H4 (cell line): ENCODE measurements at regions not wholly inside any gene's neighbourhood (a gene's known extent, or its start where the extent isn't known, plus 50 kb on each side); places are given as distances from the start of the nearest gene placed in this dataset.
"Not testable (repeated sequence)": the region's sequence is repeated elsewhere in the genome, so short reads cannot be mapped to it uniquely, and the experiment has no call there.

ENCODE experiments used
- DNase-seq: peaks from one replicate; pipeline ENCODE4 v3.0.0-alpha.2; 2015; ENCODE audit warnings: low spot score

DNA sequence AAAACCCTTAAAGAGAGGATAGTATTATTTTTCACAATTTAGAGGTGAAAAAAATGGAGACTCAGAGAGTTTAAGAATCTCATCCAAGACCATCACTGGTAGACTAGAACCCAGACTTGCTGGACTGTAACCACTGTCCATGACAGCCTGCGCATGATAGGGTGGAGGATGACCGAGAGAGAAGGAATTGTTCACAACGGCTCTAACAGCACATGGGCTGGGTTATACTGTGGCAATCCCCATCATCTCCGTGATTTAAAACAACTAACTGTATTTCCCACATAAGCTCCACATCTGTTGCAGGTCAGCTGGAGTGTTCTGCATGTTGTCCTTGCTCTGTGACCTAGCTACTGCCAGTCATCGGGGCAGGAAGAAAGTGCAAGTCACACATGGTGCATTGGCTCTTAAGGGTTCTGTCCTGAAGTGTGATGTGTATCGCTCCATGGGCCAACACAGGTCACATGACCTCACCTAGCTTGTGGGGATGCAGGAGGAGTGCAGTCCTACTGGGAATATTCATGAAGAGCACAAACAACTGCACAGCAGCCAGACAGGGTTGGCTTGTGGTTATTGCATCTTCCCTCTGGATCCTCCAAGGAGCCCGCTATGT, 131.2 kb upstream of the MPHOSPH6 start:
- DNase-seq: no peak

DNA sequence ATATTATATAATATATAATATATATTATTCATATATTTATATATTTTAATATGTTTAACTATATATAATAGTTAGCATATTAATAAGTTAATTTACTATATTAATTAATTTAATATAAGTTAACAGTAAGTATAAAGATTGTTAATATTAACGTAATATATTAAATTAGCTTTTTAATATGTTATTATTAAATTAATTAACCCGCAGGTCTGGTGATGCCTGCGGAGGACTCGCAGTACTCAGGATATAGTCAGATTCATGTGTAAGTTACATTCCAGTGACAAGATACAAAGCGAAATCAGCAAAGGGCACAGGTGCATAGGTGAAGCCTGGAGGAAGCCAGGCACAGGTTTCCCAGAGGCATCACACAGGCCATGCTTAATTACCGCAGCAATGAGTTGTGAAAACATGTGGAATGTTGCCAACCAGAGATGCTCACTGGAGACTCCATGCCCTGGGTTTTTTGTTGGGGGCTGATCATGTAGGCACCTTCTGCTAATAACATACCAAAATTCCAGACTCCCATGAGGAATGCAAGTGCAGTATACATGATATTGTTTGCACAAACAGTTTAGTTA, 130.4 kb upstream of the MPHOSPH6 start:
- no peak for DNase-seq

DNA sequence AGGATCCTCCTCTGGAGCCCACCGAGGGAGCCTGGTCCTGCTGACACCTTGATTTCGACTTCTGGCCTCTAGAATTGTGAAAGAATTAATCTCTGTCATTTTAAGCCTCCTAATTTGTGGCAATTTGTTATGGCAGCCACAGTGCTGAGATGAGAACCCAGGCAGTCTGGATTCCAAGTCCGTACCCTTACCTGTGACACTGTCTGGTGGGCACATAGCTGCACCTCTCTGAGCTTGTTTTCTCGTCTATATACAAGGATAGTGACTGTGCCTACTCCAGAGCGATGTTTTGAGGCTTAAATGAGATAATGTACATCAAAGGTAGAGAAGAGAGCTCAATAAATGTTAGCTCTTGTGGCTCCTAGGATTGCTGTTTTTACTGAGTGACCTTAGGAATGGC, 128.4 kb upstream of the MPHOSPH6 start:
- DNase-seq: no peak

DNA sequence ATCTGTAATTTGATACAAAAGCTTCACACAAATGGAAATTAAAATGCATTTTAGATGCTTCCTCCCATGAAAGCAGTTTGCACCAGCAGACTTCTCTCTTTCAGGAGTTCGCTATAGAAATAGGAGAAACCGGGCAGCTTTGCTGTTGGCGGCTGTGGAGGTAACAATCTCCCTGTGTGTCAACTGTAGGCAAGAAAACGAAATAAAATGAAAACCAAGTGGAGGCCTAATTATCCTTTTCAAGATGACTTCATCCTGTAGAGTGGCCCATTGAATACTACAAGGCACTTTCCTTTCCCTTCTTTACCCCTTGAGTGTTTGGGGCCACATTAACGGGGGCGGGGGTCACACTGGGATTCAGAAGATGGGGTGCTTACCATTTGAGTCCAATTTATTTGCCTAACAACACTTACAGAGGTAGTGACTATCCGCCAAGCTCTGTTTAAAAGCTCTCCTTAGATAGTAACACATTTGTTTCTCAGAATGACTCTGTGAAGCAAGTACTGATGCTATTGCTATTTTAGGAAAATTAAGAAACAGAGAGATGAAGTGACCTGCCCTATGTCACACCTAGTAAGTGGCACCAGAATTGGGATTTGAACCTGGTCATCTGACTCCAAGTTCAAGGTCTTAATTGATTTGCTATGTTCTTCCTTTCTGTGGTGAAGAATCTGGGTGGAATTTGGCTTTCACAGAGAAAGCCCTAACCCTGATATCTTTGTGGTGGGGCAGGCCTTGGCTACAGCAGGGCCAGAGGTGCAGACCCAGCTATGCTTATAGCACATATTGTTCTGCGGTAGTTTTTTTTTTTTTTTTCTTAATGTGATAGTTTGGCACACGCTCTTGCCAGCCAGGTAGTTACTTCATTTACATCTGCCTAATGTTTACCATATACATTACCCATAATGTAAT, 125.5 kb upstream of the MPHOSPH6 start:
- no peak for DNase-seq

DNA sequence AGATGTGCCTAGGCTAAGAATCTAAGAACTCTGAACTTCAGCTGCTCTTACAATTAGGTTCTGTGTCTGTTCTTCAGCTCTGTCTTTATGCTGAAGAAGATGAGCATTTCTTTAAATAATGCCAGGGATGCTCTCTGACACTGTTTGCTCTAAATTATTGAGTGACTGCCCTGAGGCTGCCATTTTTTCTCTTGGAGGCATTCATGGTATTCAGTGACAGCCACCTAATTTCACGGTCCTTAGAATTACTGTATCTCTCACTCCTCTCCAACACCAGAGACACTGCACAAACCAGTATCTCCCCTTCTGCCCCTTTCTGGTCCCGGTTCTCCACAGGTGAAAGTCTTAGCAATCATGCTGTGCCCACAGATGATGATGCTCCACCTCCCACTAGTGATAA, 123.6 kb upstream of the MPHOSPH6 start:
- no peak for DNase-seq

DNA sequence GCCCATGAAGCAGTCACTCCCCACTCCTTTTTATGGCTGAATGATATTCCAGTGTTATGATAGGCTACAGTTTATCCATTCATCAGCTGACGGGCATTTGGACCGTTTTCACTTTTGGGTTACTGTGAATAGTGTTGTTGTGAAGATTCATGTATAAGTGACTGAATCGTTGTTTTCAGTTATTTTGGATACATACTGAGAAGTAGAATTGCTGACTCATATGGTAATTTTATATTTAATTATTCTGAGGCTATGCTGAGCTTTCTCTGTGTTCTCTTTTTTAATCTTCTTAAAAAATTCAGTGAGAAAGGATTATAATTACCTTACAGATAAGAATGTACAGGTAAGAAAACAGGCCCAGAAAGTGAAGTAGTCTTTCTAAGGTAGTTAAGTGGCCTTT, 117.9 kb upstream of the MPHOSPH6 start:
- DNase-seq: no peak

DNA sequence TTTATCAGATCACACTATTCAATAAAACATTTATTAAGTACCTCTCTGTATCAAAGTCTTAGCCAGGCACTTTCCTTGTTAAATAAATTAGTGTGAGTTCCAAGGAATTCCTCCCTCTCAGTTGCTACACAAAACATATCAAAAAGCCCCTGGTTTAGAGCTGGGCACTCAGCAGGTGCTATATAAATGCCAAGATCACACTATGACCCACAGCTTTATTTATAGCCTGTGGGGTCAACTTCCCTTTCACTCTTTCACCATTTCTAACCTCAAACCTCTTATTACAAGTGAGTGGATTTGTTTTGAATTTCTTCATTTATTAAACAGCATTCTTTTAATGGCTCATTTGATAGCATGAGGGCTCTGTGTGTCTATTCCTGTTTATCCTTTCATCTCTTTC, 112.6 kb upstream of the MPHOSPH6 start:
- no peak for DNase-seq

DNA sequence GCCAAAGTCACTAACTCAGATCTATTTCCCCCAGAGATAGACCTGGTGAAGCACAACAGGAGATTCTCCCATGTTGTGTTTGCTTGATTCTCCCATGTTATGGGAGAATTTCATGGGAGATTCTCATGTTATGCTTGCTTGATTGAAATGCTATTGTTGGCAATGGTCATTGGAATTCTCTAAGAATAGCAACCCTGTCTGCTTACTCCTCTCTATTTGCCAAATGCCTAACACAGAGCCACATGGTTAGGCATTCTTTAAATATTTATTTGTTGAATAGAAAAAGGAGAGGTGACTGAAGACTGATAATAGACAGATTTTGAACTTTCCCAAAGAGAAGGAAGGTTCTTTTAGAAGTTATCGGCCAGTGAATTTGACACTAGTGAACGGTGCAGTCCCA, 111.5 kb upstream of the MPHOSPH6 start:
- DNase-seq: no peak

DNA sequence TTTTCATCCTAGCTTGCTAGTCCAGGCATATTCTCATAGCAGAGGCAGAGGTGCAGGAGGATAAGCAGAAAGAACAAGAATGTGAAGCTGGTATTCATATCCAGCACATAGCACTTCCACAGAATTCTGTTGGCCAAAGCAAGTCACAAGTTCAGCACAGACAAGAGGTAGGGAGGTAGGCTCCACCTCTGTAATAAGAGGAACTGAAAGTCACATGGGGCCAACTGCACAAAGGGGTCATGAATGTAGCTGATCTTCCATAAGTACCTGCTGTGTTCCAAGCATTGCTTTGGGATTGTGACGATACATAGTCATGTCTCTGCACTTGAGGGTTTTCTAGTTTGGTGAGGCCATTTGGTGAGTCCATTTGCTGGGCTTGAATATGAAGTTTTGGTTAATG, 110.8 kb upstream of the MPHOSPH6 start:
- DNase-seq: no peak

DNA sequence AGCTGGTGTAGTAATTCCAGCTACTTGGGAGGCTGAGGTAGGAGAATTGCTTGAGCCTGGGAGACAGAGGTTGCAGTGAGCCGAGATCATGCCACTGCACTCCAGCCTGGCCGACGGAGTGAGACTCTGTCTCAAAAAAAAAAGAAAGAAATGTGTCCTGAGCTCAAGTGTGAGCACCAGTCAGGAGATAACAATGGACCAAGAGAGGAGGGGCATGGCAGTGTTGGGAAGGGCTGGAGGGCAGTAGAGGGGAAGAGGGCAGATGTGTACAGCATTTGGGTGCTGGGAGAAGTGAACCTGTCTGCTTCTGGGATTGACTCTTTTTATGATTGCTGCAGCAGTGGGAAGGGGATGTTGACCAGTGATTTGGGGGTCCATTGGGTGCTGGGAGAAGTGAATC, 105.3 kb upstream of the MPHOSPH6 start:
- not testable (repeated sequence) for DNase-seq

DNA sequence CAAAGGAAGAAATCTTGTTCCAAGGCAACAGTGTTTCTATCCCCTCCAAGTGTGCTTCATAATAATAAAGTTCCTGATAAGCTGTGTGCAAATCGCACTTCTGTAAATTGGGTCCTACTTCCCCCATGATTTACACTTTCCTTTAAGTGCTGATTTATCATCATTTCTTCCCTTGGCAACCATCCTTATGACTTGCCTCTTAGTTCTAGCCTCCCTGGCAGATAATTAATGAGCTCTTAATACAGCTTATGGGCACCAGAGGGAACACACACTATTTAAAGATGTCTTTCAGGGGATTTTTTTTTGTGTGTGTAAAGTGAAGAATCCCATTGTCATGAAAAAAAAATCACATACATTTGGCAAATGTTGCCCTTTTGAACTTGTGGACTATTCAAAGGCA, 101.6 kb upstream of the MPHOSPH6 start:
- no peak for DNase-seq

DNA sequence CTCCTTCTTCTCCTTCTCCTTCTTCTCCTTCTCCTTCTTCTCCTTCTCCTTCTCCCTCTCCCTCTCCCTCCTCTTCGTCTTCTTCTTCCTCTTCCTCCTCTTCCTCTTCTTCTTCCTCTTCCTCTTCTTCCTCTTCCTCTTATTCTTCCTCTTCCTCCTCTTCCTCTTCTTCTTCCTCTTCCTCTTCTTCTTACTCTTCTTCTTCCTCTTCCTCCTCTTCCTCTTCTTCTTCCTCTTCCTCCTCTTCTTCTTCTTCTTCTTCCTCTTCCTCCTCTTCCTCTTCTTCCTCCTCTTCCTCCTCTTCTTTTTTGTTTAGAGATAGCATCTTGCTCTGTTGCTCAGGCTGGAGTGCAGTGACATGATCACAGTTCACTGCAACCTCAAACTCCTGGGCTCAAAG, 97.7 kb upstream of the MPHOSPH6 start:
- not testable (repeated sequence) for DNase-seq

DNA sequence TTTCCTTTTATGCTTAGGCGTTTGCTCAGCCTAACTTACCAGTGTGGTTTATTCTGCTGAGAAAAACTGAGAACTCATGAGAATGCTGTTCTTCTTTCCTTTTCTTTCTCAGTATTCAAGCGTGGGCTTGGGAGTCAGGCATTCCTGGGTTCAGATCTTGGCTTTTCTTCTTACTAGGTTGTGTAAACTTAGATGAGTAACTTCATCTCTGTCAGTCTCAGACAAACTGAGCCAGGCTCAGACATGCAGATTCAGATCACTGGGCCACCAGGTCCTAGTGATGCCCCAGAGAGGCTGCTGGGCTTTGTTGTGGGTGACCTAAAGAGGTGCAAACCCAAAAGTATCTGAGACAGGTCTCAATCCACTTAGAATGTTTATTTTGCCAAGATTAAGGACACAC, 95.8 kb upstream of the MPHOSPH6 start:
- DNase-seq: no peak

DNA sequence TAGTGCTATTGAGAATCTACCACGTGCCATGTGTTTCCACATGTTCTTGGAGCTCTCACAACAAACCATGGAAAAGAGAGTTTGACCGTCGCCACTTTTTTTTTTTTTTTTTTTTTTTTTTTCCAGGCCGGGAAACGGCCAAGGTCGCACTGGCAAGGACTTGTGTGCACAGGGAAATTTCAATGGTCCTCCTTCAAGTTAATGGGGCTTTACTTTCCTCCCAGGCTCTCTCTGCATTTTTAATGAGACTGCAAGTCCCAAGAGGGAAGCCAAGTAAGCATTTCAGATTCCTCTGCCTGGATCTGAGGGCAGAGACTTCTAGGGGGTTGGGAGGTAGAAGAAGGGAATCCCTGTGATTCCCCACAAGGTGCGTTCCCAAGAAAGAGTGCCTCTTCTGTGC, 94.7 kb upstream of the MPHOSPH6 start:
- no peak for DNase-seq

DNA sequence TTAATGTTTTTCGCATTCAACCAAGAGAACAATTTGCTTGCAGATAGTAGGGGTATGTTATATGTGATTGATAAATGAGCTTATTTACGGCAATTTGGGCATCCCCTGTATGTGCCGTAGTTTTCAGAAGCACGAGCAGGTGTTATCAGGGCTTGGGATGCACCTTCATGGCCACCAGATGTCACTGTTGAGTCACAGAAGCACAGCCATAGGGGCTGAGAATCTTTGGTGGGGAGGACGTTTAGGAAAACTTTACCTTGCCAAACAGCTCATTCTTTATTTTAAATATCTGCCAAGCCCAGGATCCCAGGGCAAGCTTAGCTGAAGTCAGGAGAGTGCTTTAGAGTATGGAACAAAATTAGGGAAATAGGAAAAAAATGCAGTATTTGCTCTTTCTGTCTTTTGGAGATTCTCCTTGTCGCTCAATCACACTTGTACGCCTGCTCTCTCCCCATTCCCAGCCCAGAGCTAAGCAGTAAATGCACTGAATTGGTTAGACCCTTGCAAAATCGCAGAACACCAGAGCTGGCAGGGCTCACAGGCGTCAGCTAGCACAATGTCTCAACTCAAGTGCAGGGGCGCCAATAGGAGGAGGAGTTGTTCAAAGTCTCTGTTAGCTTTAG, 93.6 kb upstream of the MPHOSPH6 start:
- peak; percentile 54 for DNase-seq

DNA sequence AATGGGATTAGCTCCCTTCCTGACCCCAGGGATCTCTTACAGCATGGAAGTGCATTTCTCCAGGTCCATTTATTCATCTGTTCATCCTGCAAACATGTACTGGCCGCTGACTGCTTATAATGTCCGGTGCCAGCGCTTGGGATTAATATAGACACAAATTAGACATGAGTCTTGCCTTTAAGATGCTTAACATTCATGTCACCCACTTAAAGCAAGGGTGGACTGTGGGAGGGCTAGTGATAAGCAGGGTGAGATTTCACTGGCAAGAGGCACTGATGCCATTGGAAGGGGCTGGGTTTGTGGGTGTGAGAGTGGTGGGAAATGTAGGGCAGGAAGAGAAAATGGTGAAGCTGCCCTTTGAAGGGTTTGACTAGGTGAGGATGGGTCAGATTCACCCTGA, 92.2 kb upstream of the MPHOSPH6 start:
- no peak for DNase-seq

DNA sequence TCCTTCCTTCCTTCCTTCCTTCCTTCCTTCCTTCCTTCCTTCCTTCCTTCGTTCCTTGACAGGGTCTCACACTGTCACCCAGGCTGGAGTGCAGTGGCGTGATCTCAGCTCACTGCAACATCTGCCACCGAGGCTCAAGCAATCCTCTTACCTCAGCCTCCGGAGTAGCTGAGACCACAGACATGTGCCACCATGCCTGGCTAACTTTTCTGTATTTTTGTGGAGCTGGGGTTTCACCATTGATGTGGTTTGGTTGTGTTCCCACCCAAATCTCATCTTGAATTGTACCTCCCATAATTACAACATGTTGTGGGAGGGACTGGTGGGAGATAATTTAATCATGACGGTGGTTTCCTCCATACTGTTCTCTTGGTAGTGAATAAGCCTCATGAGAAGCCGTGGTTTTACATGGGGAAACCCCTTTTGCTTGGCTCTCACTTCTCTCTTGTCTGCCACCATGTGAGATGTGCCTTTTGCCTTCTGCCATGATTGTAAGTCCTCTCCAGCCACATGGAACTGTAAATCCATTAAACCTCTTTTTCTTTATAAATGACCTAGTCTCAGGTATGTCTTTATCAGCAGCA, 90.3 kb upstream of the MPHOSPH6 start:
- DNase-seq: no peak

DNA sequence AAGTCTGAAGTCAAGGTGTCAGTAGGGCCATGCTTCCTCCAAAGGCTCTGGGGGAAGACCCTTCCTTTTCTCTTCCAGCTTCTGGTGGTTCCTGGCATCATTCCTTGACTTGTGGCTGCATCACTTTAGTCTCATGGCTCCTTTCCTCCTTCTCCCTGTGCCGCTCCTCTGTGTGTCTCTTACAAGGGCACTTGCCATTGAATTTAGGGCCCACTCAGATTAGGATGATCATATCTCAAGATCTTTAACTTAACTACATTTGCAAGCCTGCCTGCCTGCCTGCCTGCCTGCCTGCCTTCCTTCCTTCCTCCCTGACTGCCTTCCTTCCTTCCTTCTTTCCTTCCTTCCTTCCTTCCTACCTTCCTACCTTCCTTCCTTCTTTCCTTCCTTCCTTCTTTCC, 89.7 kb upstream of the MPHOSPH6 start:
- DNase-seq: no peak

DNA sequence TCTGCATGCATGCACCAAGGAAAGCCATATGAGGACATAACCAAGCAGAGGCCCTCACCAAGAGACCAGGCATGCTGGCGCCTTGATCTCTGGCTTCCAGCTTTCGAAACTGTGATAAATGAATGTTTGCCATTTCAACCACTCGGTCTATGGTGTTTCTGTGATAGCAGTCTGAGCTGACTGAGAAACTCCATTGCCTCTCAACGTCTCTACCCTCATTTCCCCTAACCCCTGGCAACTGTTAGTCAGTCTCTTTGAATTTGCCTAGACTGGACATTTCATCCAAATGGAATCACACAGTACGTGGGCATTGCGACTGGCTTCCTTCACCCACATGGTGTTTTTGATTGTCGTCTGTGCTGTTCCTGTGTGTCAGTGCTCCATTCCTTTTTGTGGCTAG, 88.0 kb upstream of the MPHOSPH6 start:
- DNase-seq: no peak

DNA sequence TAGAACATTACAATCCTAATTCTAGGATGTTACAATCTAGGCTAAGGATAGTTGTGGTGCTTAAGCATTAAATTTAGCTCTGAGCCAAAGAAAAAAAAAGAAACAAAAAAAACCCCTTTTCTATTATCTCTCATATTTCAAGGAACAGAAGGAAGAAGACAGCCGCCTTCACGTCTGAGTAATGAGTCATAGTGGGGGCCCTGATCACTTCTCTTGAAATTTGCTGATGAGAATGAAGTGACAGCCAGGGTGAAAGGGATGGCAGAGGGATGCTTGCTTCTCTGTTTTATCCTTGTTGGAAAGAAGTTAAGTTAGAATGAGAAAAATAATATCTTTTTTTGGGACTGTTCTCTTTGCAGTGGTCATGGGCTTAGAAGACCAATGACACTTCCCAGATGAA, 82.6 kb upstream of the MPHOSPH6 start:
- DNase-seq: no peak

DNA sequence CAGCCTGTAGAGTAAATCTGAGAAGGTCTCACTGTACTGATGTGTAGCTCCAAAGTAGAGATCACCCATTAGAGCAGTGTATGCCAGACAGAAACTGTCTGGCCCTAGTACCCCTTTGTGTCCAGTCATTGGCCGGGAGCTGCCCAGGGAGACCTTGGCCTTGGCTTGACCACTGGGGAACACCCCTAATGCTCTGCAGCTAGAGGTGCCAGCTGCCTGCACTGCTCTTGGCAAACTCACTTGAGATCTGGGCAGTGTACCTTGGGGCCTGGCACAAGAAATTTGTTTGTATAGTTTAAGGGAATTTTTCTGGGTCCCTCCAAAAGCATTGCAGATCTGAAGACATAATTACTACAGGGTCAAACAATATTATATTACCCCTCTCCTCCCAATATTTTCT, 78.7 kb upstream of the MPHOSPH6 start:
- no peak for DNase-seq

DNA sequence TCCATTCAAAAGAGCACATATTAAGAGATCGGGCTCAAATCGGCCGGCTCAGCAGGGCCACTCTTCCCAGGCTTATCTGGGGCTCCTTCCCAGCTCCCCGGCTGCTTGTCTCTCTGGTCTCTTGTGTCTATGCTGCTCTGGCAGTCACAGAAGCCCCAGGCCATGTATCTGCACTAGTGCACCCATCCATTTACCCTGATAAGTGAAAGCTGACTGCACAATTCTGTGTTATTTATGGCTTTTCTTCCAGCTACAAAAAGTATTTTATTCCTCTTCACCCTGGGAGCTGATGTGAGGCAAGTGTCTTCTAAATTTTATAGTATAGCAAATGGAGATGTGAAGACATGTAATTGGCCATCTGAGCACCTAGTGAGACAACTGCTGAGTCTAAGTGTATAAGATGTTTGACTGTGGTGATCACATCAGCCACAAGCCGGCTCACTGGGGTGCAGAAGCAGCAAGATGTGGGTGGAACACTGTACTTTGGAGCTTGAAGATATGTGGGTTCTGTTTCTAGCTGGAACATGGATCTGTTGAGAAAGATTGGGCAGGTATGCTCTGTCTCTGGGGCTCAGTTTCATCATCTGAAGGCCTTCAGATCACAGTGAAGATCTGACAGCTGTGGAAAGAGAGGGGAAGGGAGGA, 78.1 kb upstream of the MPHOSPH6 start:
- no peak for DNase-seq
